ENCODE measurements at regions not wholly inside any gene's neighbourhood (a gene's known extent, or its start where the extent isn't known, plus 50 kb on each side); places are given as distances from the start of the nearest gene placed in this dataset.

GRCh38 chr9:96052686-96053085 lies 177.2 kb downstream of the ERCC6L2 start:
- intact Hi-C loops (cut with DNase I, micrococcal nuclease), result no loop called here
- no peak for DNase-seq
- no peak for ATAC-seq

- intact Hi-C loops (cut with DNase I, micrococcal nuclease), result no loop called here
- DNase-seq (no peak), ATAC-seq (no peak)
These were observed 175.9 kb downstream of the ERCC6L2 start for GRCh38 chr9:96051423-96051822.

- intact Hi-C loops (cut with DNase I, micrococcal nuclease), result no loop called here
- ATAC-seq, result no peak
- no peak for DNase-seq
These were observed 175.3 kb downstream of the ERCC6L2 start for GRCh38 chr9:96050861-96051155.

GRCh38 chr9:96050048-96050860 lies 174.8 kb downstream of the ERCC6L2 start:
- DNase-seq, result no peak
- no peak for ATAC-seq
- intact Hi-C loops (cut with DNase I, micrococcal nuclease), result no loop called here

GRCh38 chr9:96048956-96049831 lies 173.7 kb downstream of the ERCC6L2 start:
- intact Hi-C loops (cut with DNase I, micrococcal nuclease), result no loop called here
- no peak for DNase-seq

GRCh38 chr9:96048104-96048955 lies 172.8 kb downstream of the ERCC6L2 start:
- intact Hi-C loops (cut with DNase I, micrococcal nuclease), result no loop called here
- DNase-seq, result no peak
- ATAC-seq, result no peak

More at GRCh38 chr9:96048956-96049831, 173.7 kb downstream of the ERCC6L2 start:
- ATAC-seq, result no peak

GRCh38 chr9:96047741-96048103 lies 172.2 kb downstream of the ERCC6L2 start:
- intact Hi-C loops (cut with DNase I, micrococcal nuclease), result no loop called here
- DNase-seq (no peak), ATAC-seq (no peak)

GRCh38 chr9:96047116-96047639 lies 171.7 kb downstream of the ERCC6L2 start:
- DNase-seq (no peak), ATAC-seq (no peak)
- intact Hi-C loops (cut with DNase I, micrococcal nuclease), result no loop called here

- ATAC-seq (no peak), DNase-seq (no peak)
- intact Hi-C loops (cut with DNase I, micrococcal nuclease), result no loop called here
These were observed 170.3 kb downstream of the ERCC6L2 start for GRCh38 chr9:96045811-96046210.

- intact Hi-C loops (cut with DNase I, micrococcal nuclease), result no loop called here
- no peak for ATAC-seq
- DNase-seq, result no peak
These were observed 168.9 kb downstream of the ERCC6L2 start for GRCh38 chr9:96044401-96044800.

GRCh38 chr9:96040591-96041461 lies 165.3 kb downstream of the ERCC6L2 start:
- DNase-seq, result peak in 1 of 2 donors; percentile 25
- intact Hi-C loops (cut with DNase I, micrococcal nuclease), result no loop called here
- ATAC-seq, result peak; percentile 71

GRCh38 chr9:96038914-96039313 lies 163.4 kb downstream of the ERCC6L2 start:
- no peak for DNase-seq
- intact Hi-C loops (cut with DNase I, micrococcal nuclease), result no loop called here
- no peak for ATAC-seq

GRCh38 chr9:96038271-96038670 lies 162.8 kb downstream of the ERCC6L2 start:
- no peak for ATAC-seq
- intact Hi-C loops (cut with DNase I, micrococcal nuclease), result no loop called here
- DNase-seq, result no peak

GRCh38 chr9:96034553-96035122 lies 159.1 kb downstream of the ERCC6L2 start:
- intact Hi-C loops (cut with DNase I, micrococcal nuclease), result no loop called here
- DNase-seq (no peak), ATAC-seq (no peak)

- ATAC-seq (no peak), DNase-seq (no peak)
- intact Hi-C loops (cut with DNase I, micrococcal nuclease), result no loop called here
These were observed 158.4 kb downstream of the ERCC6L2 start for GRCh38 chr9:96033896-96034295.

- DNase-seq (no peak), ATAC-seq (no peak)
- intact Hi-C loops (cut with DNase I, micrococcal nuclease), result no loop called here
These were observed 156.5 kb downstream of the ERCC6L2 start for GRCh38 chr9:96031916-96032534.

GRCh38 chr9:96031366-96031824 lies 155.9 kb downstream of the ERCC6L2 start:
- ATAC-seq (peak; percentile 19), DNase-seq (peak in 1 of 2 donors; percentile 36)
- intact Hi-C loops (cut with DNase I, micrococcal nuclease), result no loop called here
